GM21528 (cell line): ENCODE measurements at regions not wholly inside any gene's neighbourhood (a gene's known extent, or its start where the extent isn't known, plus 50 kb on each side); places are given as distances from the start of the nearest gene placed in this dataset.
"Not testable (repeated sequence)": the region's sequence is repeated elsewhere in the genome, so short reads cannot be mapped to it uniquely, and the experiment has no call there.

Experiments used
- ATAC-seq: cut with Tn5 transposase; IDR thresholded peaks from one replicate; pipeline ENCODE4 v1.9.1; 2021; ENCODE audit warnings: mild to moderate bottlenecking, moderate library complexity; ENCODE audit not compliant: unreplicated experiment, low FRiP score

GRCh38 chr2:4024605-4025004, 321.2 kb downstream of the DCDC2C start:
- no peak for ATAC-seq

GRCh38 chr2:4029081-4029480, 325.7 kb downstream of the DCDC2C start:
- no peak for ATAC-seq

GRCh38 chr2:4039896-4040295, 336.5 kb downstream of the DCDC2C start:
- ATAC-seq: no peak

- ATAC-seq: no peak
Measured at GRCh38 chr2:4047961-4048891, 344.9 kb downstream of the DCDC2C start.

GRCh38 chr2:4049463-4049862, 346.1 kb downstream of the DCDC2C start:
- no peak for ATAC-seq

GRCh38 chr2:4053769-4054493, 350.6 kb downstream of the DCDC2C start:
- no peak for ATAC-seq

GRCh38 chr2:4066217-4066616, 362.8 kb downstream of the DCDC2C start:
- ATAC-seq: no peak

GRCh38 chr2:4073026-4073569, 369.7 kb downstream of the DCDC2C start:
- no peak for ATAC-seq

- ATAC-seq: no peak
Measured at GRCh38 chr2:4077017-4077416, 373.6 kb downstream of the DCDC2C start.

- ATAC-seq: no peak
Measured at GRCh38 chr2:4085186-4085585, 381.8 kb downstream of the DCDC2C start.

GRCh38 chr2:4090668-4091630, 387.6 kb downstream of the DCDC2C start:
- ATAC-seq: no peak

GRCh38 chr2:4091869-4092268, 388.5 kb downstream of the DCDC2C start:
- no peak for ATAC-seq

GRCh38 chr2:4094743-4095142, 391.4 kb downstream of the DCDC2C start:
- ATAC-seq: no peak

GRCh38 chr2:4096978-4097766, 393.8 kb downstream of the DCDC2C start:
- ATAC-seq: no peak

- no peak for ATAC-seq
Measured at GRCh38 chr2:4098137-4098536, 394.8 kb downstream of the DCDC2C start.

GRCh38 chr2:4101936-4102335, 398.6 kb downstream of the DCDC2C start:
- ATAC-seq: no peak

GRCh38 chr2:4107179-4107578, 403.8 kb downstream of the DCDC2C start:
- no peak for ATAC-seq

GRCh38 chr2:4110273-4110672, 406.9 kb downstream of the DCDC2C start:
- ATAC-seq: no peak

- ATAC-seq: not testable (repeated sequence)
Measured at GRCh38 chr2:4115435-4115834, 412.1 kb downstream of the DCDC2C start.
